Ammon's horn (tissue), 1 donor: ENCODE measurements at regions not wholly inside any gene's neighbourhood (a gene's known extent, or its start where the extent isn't known, plus 50 kb on each side); places are given as distances from the start of the nearest gene placed in this dataset.
"Not testable (repeated sequence)": the region's sequence is repeated elsewhere in the genome, so short reads cannot be mapped to it uniquely, and the experiment has no call there.

Experiments used
- DNase-seq: peaks from one replicate; pipeline ENCODE4 v3.0.0-alpha.2; 2016; ENCODE audit warnings: low spot score

DNA sequence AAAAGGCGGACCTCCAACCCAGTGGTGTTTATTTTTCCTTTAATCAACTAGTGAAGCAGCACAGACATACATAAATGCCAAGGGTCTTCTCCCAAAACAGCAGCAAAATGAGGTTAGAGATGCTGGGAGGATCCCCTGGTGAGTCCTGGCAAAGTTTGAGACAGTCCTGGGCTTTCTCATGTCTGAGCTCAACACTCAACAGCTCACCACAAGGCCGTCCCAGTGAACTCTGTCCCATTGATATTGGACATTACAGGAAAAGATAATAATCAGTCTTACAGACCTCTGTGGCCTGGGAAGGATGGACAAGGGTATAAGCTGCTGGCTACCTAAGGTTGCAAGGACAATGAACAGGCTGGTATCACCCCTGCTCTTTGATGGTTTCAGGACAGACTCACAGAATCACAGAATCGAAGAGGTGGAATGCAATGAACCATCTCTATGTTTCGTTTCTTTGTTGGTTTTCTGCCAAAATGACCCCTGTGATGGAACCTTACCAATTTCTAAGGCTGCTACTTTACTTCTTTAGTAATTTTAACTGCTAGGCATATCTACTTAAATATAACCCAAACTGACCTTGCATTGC is 551.8 kb downstream of the RAB28 start:
- no peak for DNase-seq

- no peak for DNase-seq
These were observed 554.4 kb downstream of the RAB28 start for GRCh38 chr4:12929784-12930183.

DNA sequence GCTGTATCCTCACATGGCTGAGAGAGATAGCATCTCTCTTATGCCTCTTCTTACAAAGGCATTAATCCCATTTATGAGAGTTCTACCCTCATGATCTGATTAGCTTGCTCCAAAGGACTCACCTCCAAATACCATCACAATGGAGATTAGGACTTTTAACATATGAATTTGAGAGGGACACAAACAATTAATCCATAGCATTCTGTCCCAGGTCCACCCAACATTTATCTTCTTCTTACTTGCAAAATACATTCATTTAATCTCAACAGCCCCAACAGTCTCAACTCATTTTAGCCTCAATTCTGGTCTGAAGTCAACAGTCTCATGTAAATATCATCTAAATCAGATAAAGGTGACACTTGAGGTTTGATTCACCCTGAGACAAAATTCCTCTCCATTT is 555.4 kb downstream of the RAB28 start:
- no peak for DNase-seq

GRCh38 chr4:12926189-12927066 is 557.7 kb downstream of the RAB28 start:
- DNase-seq: no peak

DNA sequence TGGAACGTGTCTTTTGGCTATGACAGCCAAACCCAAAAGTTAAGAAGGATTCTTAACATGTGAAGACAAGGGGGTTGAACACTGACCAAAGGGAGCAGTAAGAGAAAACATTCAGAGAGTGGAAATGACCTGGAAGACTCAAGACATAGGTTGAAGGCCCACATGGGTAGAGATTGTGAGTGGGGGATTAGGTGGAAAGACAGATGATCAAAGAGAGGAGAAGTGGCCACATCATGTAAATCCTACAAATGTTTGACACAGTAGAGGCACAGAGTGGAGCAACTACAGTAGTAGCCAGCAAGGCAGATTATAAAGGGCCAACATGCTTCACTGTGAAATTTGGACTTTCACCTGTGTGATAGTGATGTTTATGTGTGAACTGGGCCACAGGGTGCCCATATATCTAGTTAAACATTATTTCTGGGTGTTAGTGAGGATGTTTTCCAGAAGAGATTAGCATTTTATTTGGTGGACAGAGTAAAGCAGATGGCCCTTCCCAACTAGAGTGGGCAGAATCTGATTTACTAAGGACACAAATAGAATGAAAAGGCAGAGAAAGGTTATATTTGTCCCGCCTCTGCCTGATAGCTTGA is 559.3 kb downstream of the RAB28 start:
- no peak for DNase-seq

- DNase-seq: no peak
These were observed 559.9 kb downstream of the RAB28 start for GRCh38 chr4:12924253-12924652.

DNA sequence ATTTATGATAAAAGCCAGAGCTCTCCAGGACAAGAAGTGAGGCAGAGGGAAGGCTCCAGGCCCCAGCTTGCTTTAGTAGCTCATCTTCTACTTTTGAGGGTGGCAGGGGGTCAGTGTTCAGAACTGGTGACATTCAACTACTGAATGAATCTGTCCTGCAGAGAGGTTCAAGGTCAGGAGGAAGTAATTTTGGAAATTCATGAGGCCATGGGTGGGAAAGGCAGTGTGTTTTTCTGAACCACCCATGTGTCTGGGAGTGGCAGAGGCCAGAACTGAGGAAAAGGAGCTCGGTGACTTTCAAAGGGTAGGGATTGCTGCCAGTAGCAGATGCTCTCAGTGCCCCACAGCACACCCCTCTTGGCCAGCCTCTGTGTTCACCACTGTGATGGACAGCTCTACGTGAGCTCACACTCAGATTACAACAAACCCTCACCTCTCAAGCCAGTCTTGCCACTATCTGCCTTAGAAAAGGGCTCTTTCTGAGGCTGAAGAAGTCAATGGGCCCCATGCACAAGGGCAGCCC is 571.2 kb downstream of the RAB28 start:
- DNase-seq: no peak

- DNase-seq: no peak
These were observed 572.3 kb downstream of the RAB28 start for GRCh38 chr4:12911750-12912358.

DNA sequence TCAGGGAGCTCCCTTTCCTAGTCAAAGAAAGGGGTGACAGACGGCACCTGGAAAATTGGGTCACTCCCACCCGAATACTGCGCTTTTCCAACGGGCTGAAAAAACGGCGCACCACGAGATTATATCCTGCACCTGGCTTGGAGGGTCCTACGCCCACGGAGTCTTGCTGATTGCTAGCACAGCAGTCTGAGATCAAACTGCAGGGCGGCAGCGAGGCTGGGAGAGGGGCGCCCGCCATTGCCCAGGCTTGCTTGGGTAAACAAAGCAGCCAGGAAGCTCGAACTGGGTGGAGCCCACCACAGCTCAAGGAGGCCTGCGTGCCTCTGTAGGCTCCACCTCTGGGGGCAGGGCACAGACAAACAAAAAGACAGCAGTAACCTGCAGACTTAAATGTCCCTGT is 580.5 kb downstream of the RAB28 start:
- DNase-seq: not testable (repeated sequence)

- DNase-seq: no peak
These were observed 581.4 kb downstream of the RAB28 start for GRCh38 chr4:12902735-12903134.

- no peak for DNase-seq
These were observed 586.2 kb downstream of the RAB28 start for GRCh38 chr4:12897954-12898353.

- DNase-seq: no peak
These were observed 590.1 kb downstream of the RAB28 start for GRCh38 chr4:12894062-12894461.

DNA sequence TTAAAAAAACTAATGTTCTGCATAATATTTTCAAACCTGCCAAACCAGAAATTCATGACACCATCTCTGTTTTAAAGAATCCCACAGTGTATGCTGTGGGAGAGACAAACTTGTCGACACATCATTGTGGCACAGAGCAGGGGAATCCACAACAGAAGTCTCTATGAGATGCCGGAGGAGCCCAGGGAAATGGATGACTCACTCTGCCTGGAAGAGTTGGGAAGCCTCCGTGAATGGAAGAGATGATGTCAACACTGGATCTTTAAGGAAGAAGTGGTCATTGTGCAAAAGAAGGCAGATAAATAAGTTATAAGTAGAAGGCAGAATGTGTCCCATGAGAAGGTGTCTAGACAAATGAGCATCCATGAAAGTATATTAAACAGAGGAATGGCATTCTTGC is 595.1 kb downstream of the RAB28 start:
- DNase-seq: no peak

- DNase-seq: no peak
These were observed 599.0 kb downstream of the RAB28 start for GRCh38 chr4:12884846-12885796.

- peak; percentile 35 for DNase-seq
These were observed 602.1 kb downstream of the RAB28 start for GRCh38 chr4:12881945-12882584.

GRCh38 chr4:12880844-12881243 is 603.3 kb downstream of the RAB28 start:
- DNase-seq: no peak

- no peak for DNase-seq
These were observed 604.6 kb downstream of the RAB28 start for GRCh38 chr4:12879496-12879895.

DNA sequence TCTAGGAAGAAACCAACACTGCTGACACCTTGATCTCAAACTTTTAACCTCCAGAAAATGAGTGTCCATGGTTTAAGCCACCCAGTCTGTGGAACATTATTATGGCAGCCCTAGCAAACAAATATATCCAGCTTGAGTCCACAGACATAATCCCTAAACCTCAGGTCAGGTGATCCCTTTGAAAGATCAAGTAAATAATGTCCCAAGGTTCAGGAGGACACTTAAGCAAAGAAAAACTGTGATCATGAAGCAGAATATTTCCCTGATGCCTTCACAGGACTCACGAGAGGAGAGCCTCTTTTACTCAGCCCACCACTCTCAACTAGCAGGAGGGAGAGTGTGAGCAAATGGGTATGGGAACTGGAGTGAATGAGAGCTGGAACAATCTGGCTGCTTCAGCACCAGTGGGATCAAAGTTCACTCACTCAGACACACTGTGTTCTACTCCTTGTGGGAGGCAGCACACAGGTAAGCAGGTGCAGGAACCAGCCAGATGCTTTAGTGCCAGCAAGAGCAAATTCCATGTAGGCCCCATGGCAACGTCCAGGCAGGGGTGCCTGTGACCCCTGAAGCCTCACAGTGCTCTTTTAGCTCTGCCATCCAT is 608.4 kb downstream of the RAB28 start:
- DNase-seq: no peak

DNA sequence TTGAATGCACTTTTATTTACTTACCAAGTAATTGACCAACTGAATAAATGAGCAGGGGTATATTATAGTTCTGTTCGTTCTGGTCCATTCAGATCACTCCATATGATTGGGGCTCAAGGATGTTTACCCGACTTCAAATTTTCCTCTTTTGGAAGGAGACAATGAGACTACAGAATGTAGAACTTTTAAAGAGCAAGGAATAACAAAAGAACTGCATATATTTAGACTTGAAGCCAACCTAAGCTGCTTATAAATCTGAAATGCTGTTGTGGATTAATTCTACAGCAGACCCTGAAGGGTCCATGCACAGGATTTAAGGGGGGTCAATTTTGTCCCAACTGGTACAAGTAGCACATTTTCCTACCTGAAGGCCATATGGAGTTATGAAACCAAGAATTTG is 610.8 kb downstream of the RAB28 start:
- DNase-seq: no peak

DNA sequence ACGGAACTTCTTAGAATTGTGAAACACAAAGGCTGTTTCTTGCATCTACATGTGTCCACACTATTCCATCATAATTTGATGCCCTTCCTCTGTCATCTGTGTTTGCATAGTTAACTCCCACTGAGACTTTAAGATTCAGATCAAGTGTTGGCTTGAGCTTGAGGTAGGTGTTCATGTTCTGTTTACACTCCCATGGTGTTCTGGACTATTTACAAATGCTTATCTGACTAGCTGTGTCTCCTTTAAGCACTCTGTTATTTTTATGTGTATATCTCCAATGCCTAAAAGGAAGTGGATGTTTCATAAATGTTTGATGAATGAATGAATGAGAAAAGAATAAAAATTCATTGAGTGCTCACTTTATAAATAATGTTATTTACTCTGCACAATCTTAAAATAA is 622.7 kb downstream of the RAB28 start:
- DNase-seq: no peak
